Activated CD8-positive, alpha-beta memory T cell treated with anti-CD3 and anti-CD28 coated beads for 48 hours (primary cell): ENCODE measurements at regions not wholly inside any gene's neighbourhood (a gene's known extent, or its start where the extent isn't known, plus 50 kb on each side); places are given as distances from the start of the nearest gene placed in this dataset.
"Not testable (repeated sequence)": the region's sequence is repeated elsewhere in the genome, so short reads cannot be mapped to it uniquely, and the experiment has no call there.

ENCODE experiments used
- DNase-seq, 3 experiments: peaks; one replicate each; pipeline ENCODE4 v3.0.0-alpha.2; 2020; ENCODE audit warnings: low read depth in 2 of 3, low spot score in 2 of 3

DNA sequence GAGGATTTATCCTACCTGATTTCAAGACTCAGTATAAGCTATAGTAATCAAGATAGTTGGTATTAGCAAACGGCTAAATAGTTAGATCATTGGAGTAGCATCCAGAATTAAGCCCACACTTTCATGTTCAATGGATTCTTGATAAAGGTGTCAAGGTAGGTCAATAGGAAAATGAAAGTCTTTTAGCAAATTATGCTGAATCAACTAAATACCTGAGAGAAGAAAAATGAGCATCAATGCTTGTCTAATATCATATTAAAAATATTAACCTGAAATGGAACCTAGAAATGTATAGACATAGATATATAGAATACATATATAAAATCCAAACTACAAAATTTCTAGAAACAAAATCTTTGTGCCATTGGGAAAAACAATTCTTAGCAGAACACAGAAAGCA is 685.6 kb downstream of the DTWD2 start:
- DNase-seq, result no peak

DNA sequence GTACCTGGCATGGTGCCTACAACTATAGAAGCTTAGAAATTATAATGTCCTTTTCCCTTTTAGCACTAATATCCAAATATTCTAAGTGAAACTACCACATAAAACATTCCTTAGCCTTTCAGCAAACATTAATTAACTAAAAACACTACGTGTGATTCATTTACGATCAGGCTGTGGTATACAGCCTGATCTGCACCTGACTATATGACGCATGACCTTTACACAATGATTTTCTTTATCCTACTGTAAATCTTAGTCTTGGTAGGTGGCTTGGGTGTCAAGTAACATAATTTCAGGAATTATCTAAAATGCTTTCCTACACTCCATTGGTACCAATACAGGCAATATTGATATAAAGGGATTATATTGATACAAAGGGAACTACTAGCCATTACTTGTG is 686.7 kb downstream of the DTWD2 start:
- DNase-seq, result no peak

DNA sequence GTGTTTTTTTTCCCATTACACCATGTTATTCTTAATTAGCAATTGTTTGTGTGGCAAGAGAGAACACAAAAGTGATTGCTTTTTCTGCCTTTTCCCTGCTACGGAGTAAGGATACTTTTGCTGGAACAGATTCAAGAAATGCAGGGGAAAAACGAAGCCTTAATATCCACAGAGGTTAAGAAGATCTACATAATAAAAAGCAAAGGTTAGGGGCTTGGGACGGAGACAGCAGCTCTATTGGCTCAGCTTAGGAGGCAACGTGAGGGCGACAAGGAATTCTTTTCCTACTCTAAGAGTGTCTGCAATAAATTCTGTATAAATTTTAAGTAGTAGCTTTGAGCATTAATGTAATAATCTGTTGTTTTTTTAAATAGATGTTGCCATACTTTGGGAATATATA is 693.3 kb downstream of the DTWD2 start:
- DNase-seq, result no peak

DNA sequence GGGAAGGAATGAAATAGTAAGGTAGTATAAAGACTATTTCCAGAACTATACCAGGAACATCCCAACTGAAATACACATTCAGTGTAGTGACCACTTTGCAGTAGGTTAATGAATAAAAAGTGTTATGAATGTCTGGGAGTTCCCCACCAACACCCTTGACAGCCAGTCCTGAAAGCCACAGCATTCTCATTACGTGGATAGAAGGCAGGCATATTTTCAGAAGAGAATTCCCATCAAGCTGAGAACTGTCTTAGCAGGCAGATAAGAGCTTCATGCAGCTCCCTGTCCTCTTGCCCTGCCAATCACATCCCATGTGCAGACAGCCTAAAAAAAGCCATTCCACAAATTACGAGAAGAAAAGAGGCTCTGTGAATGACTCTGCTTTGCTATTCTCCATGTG is 695.0 kb downstream of the DTWD2 start:
- no peak for DNase-seq

DNA sequence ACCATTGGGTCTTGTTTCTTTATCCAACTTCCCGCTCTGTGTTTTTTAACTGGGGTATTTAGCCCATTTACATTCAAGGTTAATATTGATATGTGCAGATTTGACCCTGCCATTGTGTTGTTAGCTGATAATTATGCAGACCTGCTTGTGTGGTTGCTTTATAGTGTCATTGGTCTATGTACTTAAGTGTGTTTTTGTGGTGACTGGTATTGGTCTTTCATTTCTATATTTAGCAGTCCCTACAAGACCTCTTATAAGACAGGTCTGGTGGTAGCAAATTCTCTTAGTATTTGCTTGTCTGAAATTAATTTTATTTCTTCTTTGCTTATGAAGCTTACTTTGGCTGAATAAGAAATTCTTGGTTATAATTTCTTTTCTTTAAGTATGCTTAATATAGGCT is 698.1 kb downstream of the DTWD2 start:
- DNase-seq, result no peak

DNA sequence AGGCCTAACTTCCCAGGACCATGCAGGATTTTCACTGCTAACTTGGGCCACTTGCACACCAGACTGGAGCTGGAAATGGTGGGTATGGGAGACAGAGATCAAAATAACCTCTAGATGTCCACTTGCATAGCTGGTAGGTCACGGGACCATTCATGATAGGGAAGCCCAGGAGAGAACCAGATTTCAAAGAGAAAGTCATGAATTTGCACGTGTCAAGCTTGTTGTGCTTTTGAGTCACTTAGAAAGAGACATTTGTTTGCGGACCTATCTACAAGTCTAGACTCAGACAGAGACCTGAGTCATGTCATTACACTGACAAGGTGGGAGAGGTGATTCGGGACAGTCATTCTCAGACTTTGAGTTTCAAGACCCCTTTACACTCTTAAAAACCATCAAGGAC is 704.1 kb downstream of the DTWD2 start:
- DNase-seq, result not testable (repeated sequence)

DNA sequence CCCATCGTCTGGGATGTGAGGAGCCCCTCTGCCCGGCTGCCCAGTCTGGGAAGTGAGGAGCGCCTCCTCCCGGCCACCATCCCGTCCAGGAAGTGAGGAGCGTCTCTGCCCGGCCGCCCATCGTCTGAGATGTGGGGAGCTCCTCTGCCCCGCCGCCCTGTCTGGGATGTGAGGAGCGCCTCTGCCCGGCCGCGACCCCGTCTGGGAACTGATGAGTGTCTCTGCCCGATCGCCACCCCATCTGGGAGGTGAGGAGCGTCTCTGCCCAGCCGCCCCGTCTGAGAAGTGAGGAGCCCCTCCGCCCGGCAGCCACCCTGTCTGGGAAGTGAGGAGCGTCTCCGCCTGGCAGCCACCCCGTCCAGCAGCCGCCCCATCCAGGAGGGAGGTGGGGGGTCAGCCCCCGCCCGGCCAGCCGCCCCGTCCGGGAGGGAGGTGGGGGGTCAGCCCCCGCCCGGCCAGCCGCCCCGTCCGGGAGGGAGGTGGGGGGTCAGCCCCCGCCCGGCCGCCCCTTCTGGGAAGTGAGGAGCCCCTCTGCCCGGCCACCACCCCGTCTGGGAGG is 705.8 kb downstream of the DTWD2 start:
- not testable (repeated sequence) for DNase-seq

DNA sequence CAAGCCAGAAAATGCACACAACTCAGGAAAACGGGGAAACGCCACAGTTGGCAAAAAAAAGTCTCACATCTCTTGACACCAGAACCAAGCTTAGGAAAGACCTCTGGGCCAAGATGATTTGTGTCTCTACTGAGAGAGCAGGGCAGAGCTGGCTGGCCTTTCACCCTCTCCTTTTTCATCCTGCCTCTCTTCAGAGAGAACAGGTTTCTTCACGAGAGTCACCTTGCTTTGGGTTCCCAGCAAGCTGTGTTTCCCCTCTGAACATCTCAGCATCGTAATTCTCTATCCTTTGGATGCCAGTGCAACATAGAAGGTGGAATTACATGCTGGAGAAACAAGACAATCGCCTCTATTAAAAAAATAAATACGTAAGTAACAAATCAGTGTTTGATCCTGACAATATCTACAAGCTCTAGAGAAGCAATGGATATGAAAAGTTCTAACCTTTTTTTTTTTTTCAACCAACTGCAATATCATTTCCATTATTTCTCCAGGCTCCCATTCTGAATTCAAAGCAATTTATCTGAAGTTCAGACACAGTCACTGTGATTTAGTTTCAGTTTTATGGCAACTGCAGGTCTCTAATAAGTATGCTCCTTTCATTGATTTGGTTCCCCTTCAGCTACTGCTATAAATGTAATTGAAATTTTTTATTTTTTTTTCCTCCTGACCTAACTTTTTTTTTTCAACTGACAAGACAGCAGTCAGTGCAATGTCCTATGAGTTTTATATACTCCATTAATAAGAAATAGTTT is 708.6 kb downstream of the DTWD2 start:
- no peak for DNase-seq

DNA sequence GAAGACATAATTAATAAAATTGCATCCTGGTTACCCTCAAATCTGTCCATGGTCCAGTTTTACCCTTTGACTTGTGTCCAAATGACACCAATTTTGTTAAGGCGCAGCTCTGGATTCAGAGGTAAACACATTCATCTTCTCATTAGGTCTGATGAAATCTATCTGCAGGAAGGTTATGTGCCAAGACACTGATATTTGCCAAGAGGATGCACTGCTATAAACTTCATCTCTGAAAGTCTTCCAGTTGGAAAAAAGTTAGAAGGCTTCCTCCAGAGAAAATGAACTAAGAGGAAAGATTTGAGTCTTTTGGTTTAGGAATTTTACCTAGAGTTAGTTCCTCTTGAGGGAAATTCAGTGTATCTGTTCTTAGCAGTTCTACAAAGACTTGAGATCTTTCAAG is 717.8 kb downstream of the DTWD2 start:
- DNase-seq, result no peak

DNA sequence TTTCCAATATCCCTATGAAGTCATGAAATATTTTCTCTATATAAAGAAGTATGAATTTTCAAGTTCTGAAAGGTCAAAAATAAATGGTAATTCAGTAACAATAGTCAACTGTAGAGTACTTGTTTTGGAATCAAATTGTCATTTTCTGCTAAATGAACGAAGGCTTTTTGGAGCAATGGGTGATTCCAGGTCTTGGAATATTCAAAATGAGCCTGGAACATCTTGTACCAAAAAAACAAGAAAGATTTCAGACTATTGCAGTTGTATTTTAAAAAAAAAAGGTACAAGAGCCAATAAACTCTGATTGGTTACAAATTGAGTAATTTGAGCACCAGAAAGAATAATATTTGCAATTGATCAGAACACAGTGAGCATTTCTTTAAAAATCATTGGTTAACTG is 730.1 kb downstream of the DTWD2 start:
- DNase-seq, result no peak

DNA sequence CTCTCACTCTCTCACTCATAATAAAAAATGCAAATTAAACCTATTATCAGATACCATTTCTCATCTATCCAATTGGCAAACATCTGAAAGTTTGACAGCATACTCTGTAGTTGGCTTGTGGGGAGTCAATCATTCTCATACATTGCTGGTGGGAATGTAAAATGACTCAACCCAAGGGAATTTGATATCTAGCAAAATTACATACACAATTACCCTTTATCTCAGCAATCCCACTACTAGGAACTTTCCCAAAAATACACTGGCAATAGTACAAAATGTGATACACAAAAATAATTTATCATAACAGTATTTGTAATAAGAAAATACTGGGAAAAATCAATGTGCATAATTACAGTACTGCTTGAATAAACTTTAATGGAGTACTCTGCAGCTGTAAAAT is 731.3 kb downstream of the DTWD2 start:
- no peak for DNase-seq

DNA sequence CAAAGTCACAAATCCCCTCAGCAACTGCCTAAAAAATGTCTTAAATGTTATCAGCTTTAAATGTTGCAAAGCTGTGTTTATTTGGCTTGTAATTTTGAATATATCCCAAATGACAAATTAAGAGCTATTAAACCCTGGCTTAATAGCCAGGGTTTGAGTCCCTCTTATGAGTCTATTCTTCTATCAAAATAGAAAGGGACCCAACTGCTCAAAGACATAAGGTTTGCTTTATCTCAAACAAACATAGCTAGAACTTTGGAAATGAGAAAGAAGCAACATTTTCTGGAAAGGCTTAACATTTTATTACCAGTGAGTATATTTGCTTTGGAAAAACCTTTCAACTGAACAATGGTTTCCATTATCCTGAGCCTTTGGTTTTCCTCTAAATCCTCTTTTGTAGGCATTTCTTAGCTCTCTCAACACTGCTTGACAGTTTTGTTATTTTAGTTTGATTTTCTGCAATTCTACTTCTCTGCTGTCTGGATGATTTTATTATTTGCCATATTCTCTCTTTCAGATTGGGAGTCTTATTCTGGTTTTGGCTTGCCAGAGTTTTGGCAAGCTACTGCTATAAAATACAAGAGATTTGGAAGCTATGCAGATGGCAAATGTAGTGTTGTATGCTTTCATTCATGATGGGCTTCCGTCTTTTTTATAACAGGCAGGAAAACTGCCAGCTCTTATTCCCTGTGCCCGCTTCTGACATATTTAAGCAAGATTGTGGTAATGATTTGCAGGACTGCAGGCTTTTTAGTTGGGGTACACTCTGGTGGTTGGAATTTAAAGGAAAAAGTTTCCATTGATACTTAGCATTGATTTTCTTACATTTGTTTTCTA is 734.9 kb downstream of the DTWD2 start:
- DNase-seq, result no peak

DNA sequence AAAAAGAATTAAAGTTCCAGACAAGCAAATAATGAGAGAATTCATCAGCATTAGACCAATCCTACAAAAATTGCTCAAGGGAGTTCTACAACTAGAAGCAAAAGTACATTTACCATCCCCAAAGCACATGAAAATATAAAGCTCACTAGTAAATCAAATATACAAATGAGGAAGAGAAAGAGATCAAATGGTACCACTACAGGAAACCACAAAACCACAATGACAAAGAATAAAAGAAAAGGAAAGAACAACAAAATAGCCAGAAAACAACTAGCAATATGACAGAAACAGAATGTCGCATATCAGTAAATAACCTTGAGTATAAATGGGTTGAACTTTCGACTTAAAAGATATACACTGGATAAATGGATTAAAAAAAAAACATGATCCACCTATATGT is 739.0 kb downstream of the DTWD2 start:
- DNase-seq, result no peak

DNA sequence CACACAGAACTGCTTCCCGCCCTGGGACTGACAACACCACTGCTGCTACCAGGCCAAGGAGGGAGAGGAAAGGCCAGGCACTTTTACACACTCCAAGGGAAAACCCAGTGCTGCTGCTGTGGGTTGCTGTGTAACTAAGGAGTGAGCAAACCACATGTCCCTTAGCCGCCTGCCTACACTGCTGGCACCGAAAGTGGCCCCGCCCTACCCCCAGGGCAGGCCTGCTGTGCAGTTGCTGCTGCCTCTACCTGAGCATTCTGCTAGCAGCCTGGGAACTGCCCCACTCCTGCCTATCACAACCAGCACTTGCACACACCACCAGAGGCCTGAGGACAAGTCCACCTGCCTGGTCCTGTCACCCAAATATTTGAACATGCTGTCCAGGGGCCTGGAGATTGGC is 740.9 kb downstream of the DTWD2 start:
- DNase-seq, result no peak

DNA sequence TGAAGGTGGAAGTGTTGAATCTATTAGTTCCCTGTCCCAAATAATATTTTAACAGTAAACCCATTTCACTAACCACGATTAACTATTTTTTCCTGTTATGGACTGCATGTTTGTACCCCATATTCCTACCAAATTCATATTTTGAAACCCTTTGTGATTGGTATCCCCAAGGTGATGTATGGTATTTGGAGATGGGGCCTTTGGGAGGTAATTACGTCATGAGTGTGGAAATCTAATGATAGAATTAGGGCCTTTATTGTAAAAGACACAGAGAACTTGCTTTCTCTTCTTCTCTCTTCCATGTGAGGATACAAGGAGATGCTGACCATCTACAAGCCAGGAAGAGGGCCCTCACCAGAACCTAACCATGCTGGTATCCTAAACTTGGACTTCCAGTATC is 744.7 kb downstream of the DTWD2 start:
- no peak for DNase-seq

DNA sequence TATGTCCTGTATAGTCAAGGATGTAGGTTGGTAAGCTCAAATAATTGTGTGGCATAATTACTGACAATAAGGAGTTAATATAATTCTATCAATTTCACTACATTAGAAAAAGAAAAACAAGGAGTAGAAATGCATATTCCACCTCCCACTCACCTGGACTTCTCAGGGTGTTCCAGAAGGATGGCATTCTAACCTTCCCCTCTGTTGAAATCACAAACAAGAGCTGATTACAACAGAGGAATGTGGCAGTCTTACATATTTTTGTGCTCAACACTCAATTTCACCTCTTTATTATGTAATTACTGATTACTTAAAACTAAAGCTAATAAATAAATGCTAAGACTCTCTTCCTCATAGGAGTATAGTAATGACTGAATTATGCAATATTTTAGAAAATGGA is 745.3 kb downstream of the DTWD2 start:
- DNase-seq, result no peak

DNA sequence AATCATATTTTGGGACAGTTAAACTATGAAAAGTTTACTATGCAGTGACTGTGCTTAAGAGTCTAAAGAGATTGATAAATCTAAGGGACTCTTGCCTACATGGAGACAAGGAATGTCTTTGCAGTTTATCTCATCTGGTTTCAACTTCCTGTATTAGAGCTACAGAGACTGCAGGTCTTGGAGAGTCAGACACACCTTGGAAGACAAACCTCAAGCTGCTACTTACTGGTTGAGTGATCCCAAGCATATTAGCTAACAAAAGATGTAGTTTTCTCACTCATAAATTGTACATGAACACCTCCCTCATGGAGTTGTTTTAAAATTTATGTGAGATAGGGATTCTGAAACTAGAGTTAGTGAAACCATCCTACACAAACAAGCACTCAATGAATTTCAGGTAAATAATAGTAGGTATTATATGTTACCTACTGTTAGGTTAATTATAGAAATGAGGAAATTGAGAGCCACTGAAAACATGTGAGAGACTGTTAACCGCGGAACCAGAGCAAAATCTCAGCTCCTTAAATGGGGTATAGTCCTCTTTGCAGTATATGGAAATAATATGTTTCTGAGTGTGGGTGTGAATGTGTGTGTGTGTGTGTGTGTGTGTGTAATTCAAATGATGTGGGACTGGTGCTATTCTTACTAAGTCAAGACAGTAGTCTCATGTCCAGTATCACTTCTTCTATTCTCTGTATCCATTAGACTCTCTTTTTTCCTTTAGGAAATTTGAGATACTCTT is 752.1 kb downstream of the DTWD2 start:
- DNase-seq, result no peak

DNA sequence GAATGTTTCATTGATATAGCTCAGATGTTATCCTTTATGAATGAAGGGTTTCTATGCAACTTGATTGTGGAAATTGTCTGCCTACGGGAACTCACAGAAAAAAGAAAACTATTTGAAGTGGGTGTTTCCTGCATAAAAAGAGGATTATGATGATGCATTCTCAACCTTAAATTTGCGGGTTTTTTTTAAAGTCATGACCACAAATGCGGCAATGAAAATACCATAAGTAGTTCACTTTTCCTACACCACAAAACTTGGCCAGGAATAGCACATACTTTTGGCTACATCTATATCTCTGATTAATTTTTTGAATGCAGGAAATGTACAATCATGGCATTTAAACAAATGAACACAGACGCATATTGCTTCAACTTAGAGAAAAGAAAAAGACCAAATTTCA is 754.7 kb downstream of the DTWD2 start:
- no peak for DNase-seq

DNA sequence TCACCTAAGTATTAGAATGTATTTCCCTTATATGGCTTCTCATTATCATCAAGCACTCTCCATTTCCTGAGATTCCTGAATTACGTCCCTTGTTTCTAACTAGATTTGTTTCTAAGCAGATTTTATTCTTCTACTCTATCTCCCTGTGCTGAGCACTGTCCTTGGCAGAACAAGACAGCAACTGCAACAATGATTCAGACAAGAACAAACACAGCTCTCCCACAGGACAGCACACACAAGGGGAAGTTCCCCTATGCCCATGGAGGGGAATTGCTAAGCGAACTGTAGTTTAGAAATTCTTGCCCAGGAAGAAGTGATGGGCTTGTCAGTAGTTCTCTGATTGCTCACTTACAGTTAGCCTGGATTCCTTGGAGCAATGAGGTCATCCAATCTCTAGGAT is 759.9 kb downstream of the DTWD2 start:
- DNase-seq, result no peak

DNA sequence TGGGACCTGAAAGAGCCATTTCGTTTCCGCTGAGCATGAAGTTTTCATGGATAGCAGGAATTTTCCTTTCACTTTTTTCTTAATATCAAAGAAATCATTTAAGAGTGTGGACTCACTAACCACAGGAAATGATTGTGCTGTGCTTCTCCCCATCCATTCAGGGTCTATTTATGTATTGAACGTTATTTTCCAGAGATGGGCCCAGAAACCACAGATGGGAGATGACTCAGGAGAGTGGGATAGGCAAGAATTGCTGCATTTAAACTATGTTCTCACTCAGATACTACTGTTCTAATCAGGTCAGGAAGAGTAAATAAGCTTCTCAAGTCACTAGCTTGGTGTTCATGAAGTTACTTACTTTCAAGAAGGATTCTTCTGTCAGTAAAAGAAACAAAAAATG is 763.8 kb downstream of the DTWD2 start:
- no peak for DNase-seq

DNA sequence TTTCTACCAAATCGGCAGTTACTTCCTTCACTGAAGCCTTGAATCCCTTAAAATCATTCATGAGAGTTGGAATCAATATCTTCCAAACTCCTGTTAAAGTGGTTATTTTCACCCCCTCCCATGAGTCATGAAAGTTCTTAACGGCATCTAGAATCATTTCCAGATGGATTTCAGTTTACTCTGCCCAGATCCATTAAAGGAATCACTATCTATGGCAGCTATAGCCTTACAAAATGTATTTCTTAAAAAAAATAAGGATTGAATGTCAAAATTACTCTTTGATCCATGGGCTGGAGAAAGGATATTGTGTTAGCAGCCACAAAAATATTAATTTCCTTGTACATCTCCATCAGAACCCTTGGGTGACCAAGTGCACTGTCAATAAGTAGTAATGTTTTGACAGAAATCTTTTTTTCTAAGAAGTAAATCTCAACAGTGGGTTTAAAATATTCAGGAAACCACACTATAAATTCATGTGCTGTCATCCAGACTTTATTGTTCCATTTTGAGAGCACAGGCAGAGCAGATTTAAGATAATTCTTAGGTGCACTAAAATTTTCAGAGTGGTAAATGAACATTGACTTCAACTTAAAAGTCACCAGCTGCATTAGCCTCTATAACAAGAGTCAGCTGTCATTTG is 767.7 kb downstream of the DTWD2 start:
- DNase-seq, result no peak
